IMR-90 (cell line): ENCODE measurements at regions not wholly inside any gene's neighbourhood (a gene's known extent, or its start where the extent isn't known, plus 50 kb on each side); places are given as distances from the start of the nearest gene placed in this dataset.

Source experiments
- ATAC-seq: fragments of 200-7000 bp; cut with Tn5 transposase; 2 replicates; pipeline ENCODE4 v1.9.1; 2020; ENCODE audit warnings: low read depth, mild to moderate bottlenecking, moderate library complexity
- BruUV-seq: library from RNA; stranded (reverse); fragments of 400-500 nt; replicated peaks from 2 replicates; lab custom pipeline; 2021; lab: Mats Ljungman, UMichigan
- CTCF ChIA-PET: fragments of 300-600 bp; formaldehyde crosslinking; extraction: SDS; loops from one replicate; lab custom pipeline; 2021; ENCODE audit warnings: antibody characterized with exemption; lab: Yijun Ruan, JAX
- POLR2A ChIA-PET: fragments of 300-600 bp; sonication (Branson Sonifier 250); formaldehyde crosslinking; loops from one replicate; lab custom pipeline; 2022; ENCODE audit warnings: antibody characterized with exemption; ENCODE audit not compliant: unreplicated experiment; lab: Charles Lee
- DNase-seq: peaks from one replicate; pipeline ENCODE4 v3.0.0; 2013
- H2AFZ ChIP-seq: replicated peaks from 2 replicates; pipeline ENCODE3; 2013; ENCODE audit warnings: low read length, mild to moderate bottlenecking; ENCODE audit not compliant: poor library complexity
- H2AK5ac ChIP-seq: 2 replicates; pipeline ENCODE4 v1.6.1; 2013; ENCODE audit warnings: low read depth, low read length, inconsistent platforms
- H2AK9ac ChIP-seq: replicated peaks from 2 replicates; pipeline ENCODE3; 2013; ENCODE audit warnings: mild to moderate bottlenecking, low read depth, low read length, moderate library complexity; ENCODE audit not compliant: poor library complexity
- H2BK120ac ChIP-seq: 2 replicates; pipeline ENCODE4 v1.6.1; 2013; ENCODE audit warnings: low read depth, low read length, inconsistent platforms
- H2BK15ac ChIP-seq: 3 replicates; pipeline ENCODE4 v1.6.1; 2013; ENCODE audit warnings: low read depth, low read length, inconsistent platforms
- H2BK20ac ChIP-seq: 2 replicates; pipeline ENCODE4 v1.6.1; 2013; ENCODE audit warnings: low read depth, mild to moderate bottlenecking, inconsistent platforms, low read length, moderate library complexity
- H2BK5ac ChIP-seq: 2 replicates; pipeline ENCODE4 v1.6.1; 2013; ENCODE audit warnings: mild to moderate bottlenecking, low read depth, low read length, inconsistent platforms; ENCODE audit not compliant: poor library complexity, severe bottlenecking
- H3K14ac ChIP-seq: replicated peaks from 2 replicates; pipeline ENCODE4 v1.6.1; 2013; ENCODE audit warnings: low read depth, low read length, inconsistent platforms
- H3K18ac ChIP-seq: 2 replicates; pipeline ENCODE4 v1.6.1; 2013; ENCODE audit warnings: low read depth, low read length, control low read depth
- H3K23ac ChIP-seq: 2 replicates; pipeline ENCODE4 v1.6.1; 2013; ENCODE audit warnings: low read depth, low read length, inconsistent platforms
- H3K27ac ChIP-seq: 2 replicates; pipeline ENCODE4 v1.5.1; 2013; ENCODE audit warnings: mild to moderate bottlenecking, control low read depth, low read length; ENCODE audit not compliant: insufficient read depth
- H3K27me3 ChIP-seq: 2 replicates; pipeline ENCODE4 v1.6.1; 2013; ENCODE audit warnings: low read length; ENCODE audit not compliant: control insufficient read depth, insufficient read depth
- H3K36me3 ChIP-seq: 2 replicates; pipeline ENCODE4 v1.6.1; 2013; ENCODE audit warnings: low read length, mixed read lengths; ENCODE audit not compliant: control insufficient read depth, insufficient read depth
- H3K4ac ChIP-seq: 2 replicates; pipeline ENCODE4 v1.6.1; 2013; ENCODE audit warnings: low read depth, low read length, inconsistent platforms
- H3K4me1 ChIP-seq: 2 replicates; pipeline ENCODE4 v1.6.1; 2013; ENCODE audit warnings: low read length, mixed read lengths; ENCODE audit not compliant: control insufficient read depth, insufficient read depth
- H3K4me2 ChIP-seq: 2 replicates; pipeline ENCODE4 v1.6.1; 2013; ENCODE audit warnings: low read depth, mild to moderate bottlenecking, control low read depth, low read length, moderate library complexity
- H3K4me3 ChIP-seq: 2 replicates; pipeline ENCODE4 v1.5.1; 2013; ENCODE audit warnings: low read depth, mild to moderate bottlenecking, control low read depth, low read length, moderate library complexity; ENCODE audit not compliant: insufficient read depth
- H3K56ac ChIP-seq: 2 replicates; pipeline ENCODE4 v1.6.1; 2013; ENCODE audit warnings: low read length, inconsistent platforms; ENCODE audit not compliant: insufficient read depth; ENCODE audit errors: extremely low read depth
- H3K79me1 ChIP-seq, 2 experiments: 2 replicates each; pipeline ENCODE4 v1.6.1; 2013; ENCODE audit warnings: low read length in 2 of 2, inconsistent platforms in 1 of 2, low read depth in 1 of 2
- H3K9ac ChIP-seq: 2 replicates; pipeline ENCODE4 v1.6.1; 2013; ENCODE audit warnings: low read depth, low read length, control low read depth
- H3K9me1 ChIP-seq: 2 replicates; pipeline ENCODE4 v1.6.1; 2013; ENCODE audit warnings: low read length, inconsistent platforms; ENCODE audit not compliant: insufficient read depth
- H3K9me3 ChIP-seq: 2 replicates; pipeline ENCODE4 v1.6.1; 2013; ENCODE audit warnings: low read length; ENCODE audit not compliant: control insufficient read depth, insufficient read depth
- H4K20me1 ChIP-seq: 2 replicates; pipeline ENCODE4 v1.6.1; 2013; ENCODE audit warnings: low read length, inconsistent platforms; ENCODE audit not compliant: insufficient read depth
- H4K5ac ChIP-seq: 2 replicates; pipeline ENCODE4 v1.6.1; 2013; ENCODE audit warnings: mild to moderate bottlenecking, low read depth, low read length, control low read depth
- H4K8ac ChIP-seq, 2 experiments: 2 replicates each; pipeline ENCODE4 v1.6.1; 2013; ENCODE audit warnings: low read depth in 2 of 2, low read length in 2 of 2, control low read depth in 1 of 2, inconsistent platforms in 1 of 2
- H4K91ac ChIP-seq: 2 replicates; pipeline ENCODE4 v1.6.1; 2013; ENCODE audit warnings: low read depth, low read length, inconsistent platforms; ENCODE audit not compliant: insufficient read depth
- CHD1 ChIP-seq: IDR thresholded peaks from 2 replicates; pipeline ENCODE4 v1.6.1; 2012; ENCODE audit warnings: low read depth, low read length, improper control_type of control experiment
- FOS ChIP-seq: fragments of 150-350 bp; IDR thresholded peaks from 2 replicates; pipeline ENCODE4 v1.6.1; 2016; ENCODE audit warnings: low read depth, low read length
- MAFK ChIP-seq: IDR thresholded peaks from 2 replicates; pipeline ENCODE4 v1.6.1; 2012; ENCODE audit warnings: low read depth, low read length, improper control_type of control experiment
- MAZ ChIP-seq: IDR thresholded peaks from 2 replicates; pipeline ENCODE4 v1.6.1; 2012; ENCODE audit warnings: low read depth, mild to moderate bottlenecking, low read length, improper control_type of control experiment, moderate library complexity, borderline replicate concordance
- MXI1 ChIP-seq: IDR thresholded peaks from 2 replicates; pipeline ENCODE4 v1.6.1; 2012; ENCODE audit warnings: low read depth, mild to moderate bottlenecking, low read length, moderate library complexity, borderline replicate concordance
- NFE2L2 ChIP-seq: fragments of 150-350 bp; IDR thresholded peaks from 2 replicates; pipeline ENCODE4 v1.6.1; 2016; ENCODE audit warnings: low read depth, mild to moderate bottlenecking, low read length
- RAD21 ChIP-seq: IDR thresholded peaks from 2 replicates; pipeline ENCODE4 v1.6.1; 2012; ENCODE audit warnings: low read length, improper control_type of control experiment
- RCOR1 ChIP-seq: IDR thresholded peaks from 2 replicates; pipeline ENCODE4 v1.6.1; 2012; ENCODE audit warnings: mild to moderate bottlenecking, low read length, improper control_type of control experiment; ENCODE audit not compliant: insufficient replicate concordance
- WGBS, 2 experiments: methylation state at CpG; one replicate each; pipeline versions ENCODE4 v1.1.5 to v1.1.7; 2013; ENCODE audit warnings: missing lambda C conversion rate in 2 of 2; ENCODE audit not compliant: insufficient read length in 1 of 2; ENCODE audit errors: extremely low coverage in 2 of 2; 5-methylcytosine and 5-hydroxymethylcytosine counted together
- dilution Hi-C: fragments of 300-500 bp; cut with HindIII; formaldehyde crosslinking; loops from one replicate; pipeline ENCODE4 v1.14.3; 2018; ENCODE audit warnings: low sequenced_read_pairs; ENCODE audit not compliant: unreplicated experiment
- in situ Hi-C: fragments of 300-500 bp; cut with MboI; formaldehyde crosslinking; loops from 3 replicates; pipeline ENCODE4 v1.14.3; 2019; ENCODE audit warnings: low sequenced_read_pairs, inconsistent platforms, mixed read lengths
- intact Hi-C: fragments of 100-400 bp; cut with micrococcal nuclease; formaldehyde crosslinking; loops from 2 replicates; pipeline ENCODE4 v1.10.0; 2022
- TF ChIP-seq, protein P1 (sequence below): fragments of 150-350 bp; IDR thresholded peaks from 2 replicates; pipeline ENCODE4 v1.6.1; 2016; ENCODE audit warnings: low read depth, mild to moderate bottlenecking, low read length, moderate library complexity, borderline replicate concordance

DNA sequence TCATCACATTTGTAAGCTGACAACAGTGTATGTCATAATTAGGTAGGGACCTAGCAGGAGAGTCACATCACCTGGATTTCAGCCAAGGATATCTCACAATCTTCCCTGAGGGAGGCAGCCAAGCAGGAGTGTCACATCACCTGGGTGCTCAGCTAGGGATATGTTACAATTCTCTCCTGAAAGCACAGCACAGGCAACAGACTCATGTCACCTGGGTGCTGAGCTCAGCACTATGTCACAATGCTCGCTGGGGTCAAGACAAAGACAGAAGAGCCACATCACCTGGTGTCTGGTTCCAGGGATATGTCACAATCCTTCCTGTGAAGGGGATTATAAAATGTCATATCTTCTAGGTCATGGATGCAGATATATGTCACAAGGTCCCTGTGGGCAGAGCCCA, 123.7 kb downstream of the ZNF675 start:
- Histone ChIP-seq H3K18ac (no peak overlapping the region), H2BK20ac (no peak overlapping the region), H4K5ac (no peak overlapping the region), H4K91ac (no peak overlapping the region), H4K8ac (no peak overlapping the region), H3K9me1 (no peaks in the 10 kb centered on the region), H3K4me2 (no peak overlapping the region), H3K56ac (no peak overlapping the region), H3K14ac (no peak overlapping the region), H3K9ac (no peak overlapping the region), H2BK5ac (no peak overlapping the region), H2AK9ac (no peak overlapping the region), H3K4ac (no peak overlapping the region), H4K20me1 (no peaks in the 10 kb centered on the region), H2BK15ac (no peak overlapping the region), H3K4me1 (no peaks in the 10 kb centered on the region), H2AK5ac (no peak overlapping the region), H3K36me3 (no peaks in the 10 kb centered on the region), H2BK120ac (no peak overlapping the region), H2AFZ (no peak overlapping the region), H3K23ac (no peak overlapping the region), H3K79me1 (no peaks in the 10 kb centered on the region), H3K4me3 (no peak overlapping the region), H3K27me3 (no peaks in the 10 kb centered on the region), H3K27ac (no peak overlapping the region), H3K9me3 (peaks cover 25% of the 10 kb centered on the region)
- DNase-seq, result no peak
- intact Hi-C loops (no loop called here), dilution Hi-C loops (no loop called here), in situ Hi-C loops (no loop called here)
- POLR2A ChIA-PET, result no interaction called here
- no peak for TF ChIP-seq MXI1
- TF ChIP-seq, protein P1, sequence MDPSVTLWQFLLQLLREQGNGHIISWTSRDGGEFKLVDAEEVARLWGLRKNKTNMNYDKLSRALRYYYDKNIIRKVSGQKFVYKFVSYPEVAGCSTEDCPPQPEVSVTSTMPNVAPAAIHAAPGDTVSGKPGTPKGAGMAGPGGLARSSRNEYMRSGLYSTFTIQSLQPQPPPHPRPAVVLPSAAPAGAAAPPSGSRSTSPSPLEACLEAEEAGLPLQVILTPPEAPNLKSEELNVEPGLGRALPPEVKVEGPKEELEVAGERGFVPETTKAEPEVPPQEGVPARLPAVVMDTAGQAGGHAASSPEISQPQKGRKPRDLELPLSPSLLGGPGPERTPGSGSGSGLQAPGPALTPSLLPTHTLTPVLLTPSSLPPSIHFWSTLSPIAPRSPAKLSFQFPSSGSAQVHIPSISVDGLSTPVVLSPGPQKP, result no peak
- TF ChIP-seq CHD1, result no peak
- TF ChIP-seq NFE2L2, result no peak
- no peak for TF ChIP-seq MAZ
- no peak for TF ChIP-seq RCOR1
- TF ChIP-seq RAD21, result no peak
- no peak for TF ChIP-seq MAFK
- TF ChIP-seq FOS, result no peak
- BruUV-seq, result no TSS peak
- no CpG with 5 or more reads among the region's 1 CpG for WGBS, 2 experiments
- CTCF ChIA-PET, result no interaction called here
- ATAC-seq, result no peak
